ENCODE measurements at regions not wholly inside any gene's neighbourhood (a gene's known extent, or its start where the extent isn't known, plus 50 kb on each side); places are given as distances from the start of the nearest gene placed in this dataset.

GRCh38 chr2:4753721-4754120, 938.5 kb upstream of the SOX11 start:
- Histone ChIP-seq H3K9me3 (ENCODE audit: insufficient read depth, low read length, severe bottlenecking) (no peaks in the 10 kb centered on the region), H3K27ac (ENCODE audit: low read length) (no peak overlapping the region), H2AFZ (ENCODE audit: low read depth, low read length) (no peak overlapping the region), H3K79me2 (ENCODE audit: insufficient read depth, low read length) (no peaks in the 10 kb centered on the region), H3K36me3 (ENCODE audit: insufficient read depth, low read length) (no peaks in the 10 kb centered on the region), H3K4me1 (ENCODE audit: insufficient read depth, low read length) (no peaks in the 10 kb centered on the region), H3K4me3 (ENCODE audit: low read depth in 1 of 2, low read length in 2 of 2) (no peak overlapping the region), H3K9ac (ENCODE audit: low read depth, low read length) (no peak overlapping the region), H3K4me2 (ENCODE audit: insufficient read depth, low read length) (no peak overlapping the region), H3K27me3 (ENCODE audit: insufficient read depth, low read length, poor library complexity) (no peaks in the 10 kb centered on the region), H4K20me1 (ENCODE audit: insufficient read depth, low read length) (no peaks in the 10 kb centered on the region)
- ATAC-seq (ENCODE audit: insufficient read depth, low read depth) = no peak
- no peak for TF ChIP-seq EZH2 (IDR thresholded peaks at IDR 0.05; ENCODE audit: borderline replicate concordance, low read depth, low read length, severe bottlenecking)
- TF ChIP-seq CTCF (IDR thresholded peaks at IDR 0.05; ENCODE audit: borderline replicate concordance, extremely low read depth, low read length, poor library complexity, severe bottlenecking) = no peak
- no peak for DNase-seq

GRCh38 chr2:4762951-4763376, 929.2 kb upstream of the SOX11 start:
- no peaks in the 10 kb centered on the region for H3K79me2 ChIP-seq (ENCODE audit: insufficient read depth, low read length)
- no peak overlapping the region for H2AFZ ChIP-seq (ENCODE audit: low read depth, low read length)
- H3K9me3 ChIP-seq (ENCODE audit: insufficient read depth, low read length, severe bottlenecking) = no peaks in the 10 kb centered on the region
- no peak overlapping the region for H3K27ac ChIP-seq (ENCODE audit: low read length)
- TF ChIP-seq CTCF (IDR thresholded peaks at IDR 0.05; ENCODE audit: borderline replicate concordance, extremely low read depth, low read length, poor library complexity, severe bottlenecking) = peak; percentile 64
- no peak for TF ChIP-seq EZH2 (IDR thresholded peaks at IDR 0.05; ENCODE audit: borderline replicate concordance, low read depth, low read length, severe bottlenecking)
- no peaks in the 10 kb centered on the region for H3K4me1 ChIP-seq (ENCODE audit: insufficient read depth, low read length)
- ATAC-seq (ENCODE audit: insufficient read depth, low read depth) (no peak; the same call in 2 of the 3 replicates), DNase-seq (peak; percentile 28)
- H4K20me1 ChIP-seq (ENCODE audit: insufficient read depth, low read length) = no peaks in the 10 kb centered on the region
- H3K4me3 ChIP-seq (ENCODE audit: low read depth in 1 of 2, low read length in 2 of 2) = no peak overlapping the region
- H3K4me2 ChIP-seq (ENCODE audit: insufficient read depth, low read length) = no peak overlapping the region
- no peaks in the 10 kb centered on the region for H3K36me3 ChIP-seq (ENCODE audit: insufficient read depth, low read length)
- H3K27me3 ChIP-seq (ENCODE audit: insufficient read depth, low read length, poor library complexity) = no peaks in the 10 kb centered on the region
- no peak overlapping the region for H3K9ac ChIP-seq (ENCODE audit: low read depth, low read length)

GRCh38 chr2:4765787-4766530, 926.2 kb upstream of the SOX11 start:
- TF ChIP-seq CTCF (IDR thresholded peaks at IDR 0.05; ENCODE audit: borderline replicate concordance, extremely low read depth, low read length, poor library complexity, severe bottlenecking) = no peak
- TF ChIP-seq EZH2 (IDR thresholded peaks at IDR 0.05; ENCODE audit: borderline replicate concordance, low read depth, low read length, severe bottlenecking) = no peak
- DNase-seq (no peak), ATAC-seq (ENCODE audit: insufficient read depth, low read depth) (no peak)

More at GRCh38 chr2:4765787-4766530, 926.2 kb upstream of the SOX11 start:
- Histone ChIP-seq H3K4me1 (ENCODE audit: insufficient read depth, low read length) (no peaks in the 10 kb centered on the region), H3K4me2 (ENCODE audit: insufficient read depth, low read length) (no peak overlapping the region), H2AFZ (ENCODE audit: low read depth, low read length) (no peak overlapping the region), H3K9me3 (ENCODE audit: insufficient read depth, low read length, severe bottlenecking) (no peaks in the 10 kb centered on the region), H3K4me3 (ENCODE audit: low read depth in 1 of 2, low read length in 2 of 2) (no peak overlapping the region), H3K27me3 (ENCODE audit: insufficient read depth, low read length, poor library complexity) (no peaks in the 10 kb centered on the region), H3K79me2 (ENCODE audit: insufficient read depth, low read length) (no peaks in the 10 kb centered on the region), H3K9ac (ENCODE audit: low read depth, low read length) (no peak overlapping the region), H4K20me1 (ENCODE audit: insufficient read depth, low read length) (no peaks in the 10 kb centered on the region), H3K27ac (ENCODE audit: low read length) (no peak overlapping the region), H3K36me3 (ENCODE audit: insufficient read depth, low read length) (no peaks in the 10 kb centered on the region)

Measured in DND-41 (cell line).